ENCODE measurements at regions not wholly inside any gene's neighbourhood (a gene's known extent, or its start where the extent isn't known, plus 50 kb on each side); places are given as distances from the start of the nearest gene placed in this dataset.

- DNase-seq: no peak
These were observed 98.9 kb upstream of the ADRA2C start for GRCh38 chr4:3667258-3667657.

GRCh38 chr4:3666263-3666662, 99.9 kb upstream of the ADRA2C start:
- no peak for DNase-seq

- DNase-seq: no peak
These were observed 100.8 kb upstream of the ADRA2C start for GRCh38 chr4:3665360-3665891.

GRCh38 chr4:3663791-3664190, 102.4 kb upstream of the ADRA2C start:
- no peak for DNase-seq

- DNase-seq: no peak
These were observed 103.7 kb upstream of the ADRA2C start for GRCh38 chr4:3662516-3662915.

- DNase-seq: no peak
These were observed 104.2 kb upstream of the ADRA2C start for GRCh38 chr4:3661989-3662388.

- DNase-seq: no peak
These were observed 105.2 kb upstream of the ADRA2C start for GRCh38 chr4:3660928-3661515.

GRCh38 chr4:3660086-3660927, 105.9 kb upstream of the ADRA2C start:
- DNase-seq: no peak

- no peak for DNase-seq
These were observed 107.1 kb upstream of the ADRA2C start for GRCh38 chr4:3659131-3659530.

GRCh38 chr4:3658530-3658913, 107.7 kb upstream of the ADRA2C start:
- no peak for DNase-seq

- DNase-seq: no peak
These were observed 108.2 kb upstream of the ADRA2C start for GRCh38 chr4:3657902-3658529.

GRCh38 chr4:3656416-3657356, 109.5 kb upstream of the ADRA2C start:
- no peak for DNase-seq

GRCh38 chr4:3655963-3656362, 110.2 kb upstream of the ADRA2C start:
- no peak for DNase-seq

GRCh38 chr4:3655485-3655884, 110.7 kb upstream of the ADRA2C start:
- DNase-seq: no peak

GRCh38 chr4:3654036-3654807, 112.0 kb upstream of the ADRA2C start:
- DNase-seq: no peak

GRCh38 chr4:3652586-3652985, 113.6 kb upstream of the ADRA2C start:
- DNase-seq: no peak

- no peak for DNase-seq
These were observed 114.8 kb upstream of the ADRA2C start for GRCh38 chr4:3651267-3651845.

GRCh38 chr4:3649491-3649890, 116.7 kb upstream of the ADRA2C start:
- DNase-seq: no peak

- no peak for DNase-seq
These were observed 116.5 kb upstream of the LRPAP1 start for GRCh38 chr4:3648731-3649130.

- DNase-seq: no peak
These were observed 116.0 kb upstream of the LRPAP1 start for GRCh38 chr4:3648195-3648594.

GRCh38 chr4:3647421-3647820, 115.2 kb upstream of the LRPAP1 start:
- no peak for DNase-seq

Measured in activated T-cell treated with anti-CD3 and anti-CD28 coated beads, Interleukin-2, amount 50 U/mL, for 48 hours (primary cell).